Stimulated activated CD8-positive, alpha-beta memory T cell treated with anti-CD3 and anti-CD28 coated beads, Interleukin-7, amount 100 ng/mL, for 4 hours (primary cell): ENCODE measurements at regions not wholly inside any gene's neighbourhood (a gene's known extent, or its start where the extent isn't known, plus 50 kb on each side); places are given as distances from the start of the nearest gene placed in this dataset.

Experiments used
- DNase-seq, 2 donors: peaks; one replicate each; pipeline ENCODE4 v3.0.0-alpha.2; 2020; ENCODE audit warnings: low read depth in 2 of 2

DNA sequence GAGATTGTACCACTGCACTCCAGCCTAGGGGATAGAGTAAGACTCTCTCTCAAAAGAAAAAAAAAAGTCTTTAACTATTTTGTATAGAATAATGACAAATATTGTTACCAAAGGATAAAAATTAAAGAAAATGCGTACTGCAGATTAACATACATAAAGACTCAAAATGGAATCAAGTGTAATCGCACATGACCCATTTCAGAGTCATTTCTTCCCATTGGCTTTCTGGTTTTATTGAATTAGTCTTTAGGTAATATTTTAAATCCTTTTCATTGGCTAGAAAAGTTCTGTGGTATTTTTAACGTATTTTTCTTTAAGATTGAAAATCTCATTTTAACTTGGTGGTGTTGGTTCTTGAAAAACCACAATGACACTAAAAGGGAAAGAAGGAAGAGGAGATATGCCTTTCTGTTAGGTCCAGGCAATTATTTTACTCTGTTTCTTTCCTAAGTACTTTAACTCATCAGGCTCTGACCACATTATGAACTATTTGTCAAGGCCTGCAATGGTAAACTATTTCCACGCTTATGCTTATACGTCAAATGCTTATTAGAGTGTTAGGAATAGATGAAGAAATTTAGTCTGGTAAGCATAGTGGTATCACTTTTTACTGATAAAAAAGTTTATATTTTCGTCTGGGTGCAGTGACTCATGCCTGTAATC lies 52.3 kb downstream of the PLEKHG1 start:
- no peak for DNase-seq

DNA sequence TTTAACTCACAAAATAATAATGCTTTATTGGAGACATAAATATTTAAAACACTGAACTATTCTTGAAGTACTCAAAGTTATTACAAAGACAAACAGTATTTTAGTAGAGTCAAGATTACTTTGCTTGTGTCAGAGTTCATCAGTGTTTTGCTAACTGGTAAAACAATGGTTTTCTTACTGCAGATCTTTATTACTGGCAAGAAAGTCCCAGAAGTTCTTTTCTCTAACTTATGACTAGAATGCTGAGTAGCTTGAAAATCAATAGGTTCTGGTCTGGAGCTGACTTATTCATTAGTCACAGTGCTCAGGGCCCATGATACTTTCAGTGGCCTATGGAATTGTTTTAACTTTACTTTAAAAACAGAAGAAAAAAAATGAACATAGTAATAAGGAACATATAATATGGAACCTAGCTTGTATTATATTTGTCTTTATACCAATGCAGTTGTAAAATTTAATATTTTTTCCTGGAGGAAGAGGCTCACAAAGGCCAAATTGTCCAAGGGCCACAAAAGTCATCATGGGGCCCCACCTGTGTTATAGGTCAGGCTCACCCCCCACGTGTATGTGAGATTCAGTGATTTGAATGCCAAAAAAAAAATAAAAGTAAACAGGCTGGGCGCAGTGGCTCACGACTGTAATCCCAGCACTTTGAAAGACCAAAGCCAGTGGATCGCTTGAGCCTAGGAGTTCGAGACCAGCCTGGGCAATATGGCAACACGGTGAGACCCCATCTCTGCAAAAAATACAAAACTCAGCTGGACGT lies 53.3 kb downstream of the PLEKHG1 start:
- DNase-seq, result no peak

DNA sequence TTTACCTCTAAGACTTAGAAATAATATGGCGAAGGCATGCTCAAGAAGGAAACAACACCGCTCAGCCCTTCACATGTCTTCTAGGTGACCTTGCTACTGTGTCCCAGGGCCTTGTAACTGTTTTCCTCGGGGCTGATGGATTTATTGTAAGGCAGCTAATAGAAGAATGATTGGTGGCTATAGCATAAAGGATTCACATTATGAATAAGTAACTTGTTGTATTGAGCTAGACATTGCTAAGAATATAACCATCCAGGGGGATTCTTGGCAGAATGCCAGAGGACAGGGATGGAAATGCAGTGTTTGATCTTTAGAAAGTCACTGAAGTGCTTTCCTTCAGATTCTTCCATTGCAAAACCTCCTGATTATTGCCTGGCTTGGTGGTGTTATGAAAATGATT lies 54.9 kb downstream of the PLEKHG1 start:
- no peak for DNase-seq

DNA sequence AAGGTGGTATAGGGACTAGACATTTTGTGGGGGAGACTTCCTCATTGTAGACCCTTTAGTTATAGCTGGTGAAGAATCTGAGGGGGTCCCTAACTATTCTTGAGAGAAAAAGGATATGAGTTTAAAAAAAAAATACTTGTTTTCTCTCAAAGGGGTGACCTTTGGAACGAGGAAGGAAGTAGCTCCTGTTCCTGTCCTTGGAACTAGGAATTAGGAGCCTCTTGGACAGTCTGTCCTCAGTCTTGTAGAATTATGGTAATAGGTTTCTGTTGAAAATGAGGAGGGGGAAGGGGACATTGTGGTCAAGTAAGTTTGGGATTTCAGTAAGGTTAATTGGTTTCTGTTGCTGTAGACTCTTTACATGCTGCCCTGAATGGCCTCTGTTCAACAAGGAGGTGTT lies 56.5 kb downstream of the PLEKHG1 start:
- no peak for DNase-seq

DNA sequence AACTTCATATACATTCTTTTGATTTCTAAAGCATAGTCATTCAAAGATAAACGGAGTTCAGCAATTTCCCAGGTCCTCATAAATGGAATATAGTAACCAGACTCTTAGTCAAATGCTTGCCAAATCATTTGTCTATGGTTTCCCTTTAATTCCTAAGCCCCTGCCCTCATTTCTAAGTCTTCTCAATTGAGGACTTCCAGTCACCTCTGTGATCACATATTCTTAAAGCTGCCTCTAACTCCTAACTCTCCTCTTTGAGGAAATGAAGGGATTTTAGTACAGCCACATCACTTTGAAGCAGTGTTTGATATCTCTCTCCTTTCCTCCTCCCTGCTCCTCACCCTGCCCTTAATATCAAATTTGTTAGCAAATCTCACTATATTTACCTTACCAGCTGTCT lies 58.7 kb downstream of the PLEKHG1 start:
- DNase-seq, result no peak

DNA sequence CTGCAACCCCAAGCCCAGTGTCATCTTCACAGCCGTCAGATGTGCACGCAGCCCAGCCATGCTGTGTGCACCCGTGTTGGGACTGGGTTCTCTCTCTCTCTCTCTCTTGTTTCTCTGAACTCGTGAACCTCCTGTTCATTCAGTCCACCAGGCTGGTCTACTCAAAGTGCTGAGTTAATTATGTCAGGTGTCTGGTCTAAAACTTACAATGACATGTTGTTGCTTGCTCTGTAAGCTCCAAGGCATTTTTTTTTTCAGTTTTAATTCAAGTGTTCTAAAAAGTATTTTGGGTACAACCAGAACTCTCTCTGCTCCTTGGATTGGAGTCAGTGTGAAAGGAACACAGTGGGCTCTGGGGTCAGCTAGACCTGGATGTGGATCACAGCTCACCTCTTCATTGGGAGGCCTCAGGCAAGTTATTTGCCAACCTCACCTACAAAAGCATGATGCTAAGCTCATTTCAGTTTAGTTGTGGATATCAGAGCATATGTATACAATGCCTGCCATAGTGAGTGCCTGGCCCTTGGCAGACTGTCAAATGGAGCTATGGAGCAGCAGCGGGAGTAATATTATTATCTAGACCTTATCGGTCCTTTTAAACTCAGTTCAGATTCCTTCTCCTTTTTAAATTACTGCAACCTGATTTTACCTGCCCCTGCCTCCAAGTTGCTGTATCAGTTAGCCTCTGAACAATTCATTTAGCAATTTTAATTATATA lies 59.5 kb downstream of the PLEKHG1 start:
- DNase-seq, result no peak

DNA sequence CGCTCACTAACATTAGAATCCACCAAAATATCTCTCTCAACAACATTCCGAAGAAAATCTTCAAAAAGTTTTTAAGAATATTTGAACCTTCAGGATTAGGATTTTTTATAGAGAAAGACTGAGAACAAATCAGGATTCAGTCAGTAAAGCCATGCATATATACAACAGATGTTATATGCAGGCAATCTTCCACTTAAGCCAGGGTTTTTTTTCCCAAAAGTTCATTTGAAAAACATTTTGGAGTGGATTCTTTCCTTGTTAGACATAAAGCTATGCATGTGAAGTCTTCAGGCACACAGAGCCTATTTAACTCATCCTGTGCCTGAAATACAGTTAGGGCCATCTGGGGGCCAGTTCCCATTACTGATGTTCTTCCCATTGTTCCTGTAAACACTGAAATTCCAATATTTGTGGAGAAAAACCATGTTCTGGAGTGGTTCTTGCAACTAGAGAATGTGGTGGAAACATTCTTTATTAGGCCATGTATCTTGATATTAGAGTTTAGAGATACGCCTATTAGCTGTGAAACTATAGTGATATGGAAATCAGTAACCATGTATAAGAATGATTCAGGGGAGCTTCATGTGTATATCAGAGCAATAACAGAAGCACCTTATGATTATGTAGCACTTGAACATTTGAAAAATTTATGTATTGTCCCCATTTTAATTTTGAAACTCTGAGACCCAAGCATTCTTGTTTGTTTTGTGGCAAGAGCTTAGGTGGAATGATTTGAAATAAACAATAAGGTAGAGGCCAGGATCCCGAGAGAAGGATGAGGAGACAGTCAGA lies 61.7 kb downstream of the PLEKHG1 start:
- DNase-seq, result no peak

DNA sequence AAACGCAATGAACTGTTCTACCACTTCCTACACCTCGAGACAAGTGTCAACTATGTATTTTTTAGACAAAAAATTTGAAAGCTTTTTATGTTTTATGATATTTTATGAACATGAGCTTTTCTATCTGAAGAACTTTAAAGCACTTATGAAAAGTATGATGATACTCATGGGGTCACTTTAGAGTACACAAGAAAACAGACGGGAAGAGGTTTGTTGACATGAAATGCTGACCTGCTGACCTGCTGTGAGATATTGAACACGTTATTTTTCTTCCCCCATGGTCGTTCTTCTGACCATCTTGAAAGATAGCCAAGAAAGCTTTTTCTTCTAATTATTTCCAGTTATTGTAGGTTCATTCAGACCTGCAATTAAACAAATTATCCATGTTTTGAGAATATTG lies 63.1 kb downstream of the PLEKHG1 start:
- DNase-seq, result no peak

DNA sequence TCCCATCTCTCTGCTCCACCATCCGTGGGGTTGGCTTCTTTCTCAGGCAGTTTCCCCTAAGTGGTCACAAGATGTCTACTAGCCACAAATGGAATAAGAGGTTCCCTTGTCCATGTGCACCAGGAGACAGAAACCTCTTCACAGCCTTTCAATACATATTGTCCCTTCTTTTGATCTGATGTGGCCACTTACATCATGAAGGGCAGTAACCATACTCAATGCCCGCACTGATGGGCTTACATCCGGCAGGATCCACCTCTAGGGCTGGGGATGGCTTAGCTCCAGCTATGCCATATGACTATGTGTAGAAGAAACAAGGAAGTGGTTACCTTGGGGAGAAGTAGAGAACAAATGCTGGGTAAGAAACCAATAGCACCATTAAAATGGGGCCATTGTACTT lies 64.4 kb downstream of the PLEKHG1 start:
- no peak for DNase-seq

DNA sequence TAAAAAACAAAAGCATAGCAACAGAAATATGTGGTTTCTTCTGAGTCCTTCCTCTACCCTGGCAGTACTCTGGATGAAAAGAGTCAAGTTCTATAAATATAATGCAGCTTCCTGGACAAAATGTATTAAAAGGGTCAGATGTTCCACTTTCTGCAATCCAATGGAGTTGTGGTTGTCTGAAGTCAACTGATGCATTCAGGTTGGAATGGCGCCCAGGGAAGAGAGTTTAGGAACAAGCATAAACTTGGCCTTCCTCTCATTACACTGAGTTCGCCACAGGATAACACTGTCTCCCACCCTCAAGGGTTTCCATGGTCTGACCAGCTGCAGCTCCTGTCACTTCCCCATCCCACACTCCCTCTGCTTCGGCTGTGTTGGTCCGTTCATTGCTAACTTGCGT lies 66.4 kb downstream of the PLEKHG1 start:
- no peak for DNase-seq

DNA sequence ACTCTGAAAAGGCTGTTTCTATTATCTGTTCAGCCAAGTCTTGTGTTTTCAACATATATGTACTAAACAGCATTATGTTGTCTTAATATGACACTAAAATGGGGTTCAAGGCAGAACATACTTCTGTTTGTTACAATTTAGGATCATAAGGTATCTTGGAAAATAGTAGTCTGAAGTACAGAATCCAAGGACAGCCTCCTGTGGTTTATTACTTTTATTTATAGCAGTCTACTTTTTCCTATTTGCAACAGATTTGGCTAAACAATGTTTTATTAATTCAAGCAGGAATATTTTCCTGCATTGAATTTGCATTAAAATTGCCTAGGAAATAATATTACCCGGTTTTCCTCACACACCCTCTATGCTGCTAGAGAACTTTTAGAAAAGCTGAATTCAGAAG lies 67.7 kb downstream of the PLEKHG1 start:
- DNase-seq, result no peak

DNA sequence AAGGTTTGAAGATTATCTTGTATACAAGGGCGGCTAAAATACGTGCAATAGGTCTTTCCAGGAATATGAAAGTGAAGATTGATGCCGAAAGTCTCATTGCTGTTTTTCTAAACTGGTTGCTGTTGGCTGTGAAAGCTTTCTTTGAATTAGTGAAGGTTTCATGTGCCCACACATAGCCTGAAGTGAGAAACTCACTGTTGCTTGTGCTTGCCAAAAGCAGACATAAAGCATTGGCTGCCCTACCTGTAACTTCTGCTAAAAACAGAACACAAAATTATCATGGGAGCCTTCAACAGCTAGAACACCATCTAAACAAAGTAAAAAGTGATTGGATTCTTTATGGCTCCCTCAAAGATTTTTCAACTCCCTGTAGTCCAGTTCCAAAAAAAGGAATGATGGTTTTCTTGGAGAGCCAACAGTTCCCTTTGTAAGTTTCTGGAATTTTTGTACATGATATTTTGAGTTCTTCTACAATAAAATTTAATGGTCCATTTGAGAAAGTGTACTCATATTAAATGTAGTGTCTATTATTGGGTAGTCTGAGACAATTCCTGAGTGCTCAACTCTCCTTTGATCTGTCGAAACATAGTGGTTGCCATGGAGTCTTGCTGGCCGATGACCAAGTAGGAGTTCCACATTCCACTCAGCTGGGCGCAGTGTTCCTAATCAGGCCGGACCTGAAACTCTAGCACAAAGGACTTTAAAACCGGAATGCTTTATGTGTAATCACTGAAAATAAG lies 68.5 kb downstream of the PLEKHG1 start:
- DNase-seq, result no peak

DNA sequence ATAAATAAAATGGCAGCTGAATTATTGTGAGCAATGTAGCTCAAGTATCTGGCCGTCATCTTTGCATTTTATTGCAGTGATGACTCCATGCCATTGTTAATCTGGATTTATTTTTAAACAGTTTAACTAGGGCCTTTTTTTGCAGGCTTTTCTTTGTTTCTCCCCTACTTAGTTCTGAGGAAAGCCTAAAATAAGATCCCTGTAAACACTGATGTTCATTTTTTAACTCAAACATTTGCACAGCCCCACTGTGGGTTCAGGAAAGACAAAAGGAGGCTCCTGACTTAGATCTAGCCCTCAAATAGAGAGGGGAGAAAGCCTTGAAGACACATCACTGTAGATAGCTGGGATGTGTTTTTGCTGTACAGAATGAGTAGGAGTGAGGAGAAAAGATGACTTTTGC lies 69.2 kb downstream of the PLEKHG1 start:
- no peak for DNase-seq

DNA sequence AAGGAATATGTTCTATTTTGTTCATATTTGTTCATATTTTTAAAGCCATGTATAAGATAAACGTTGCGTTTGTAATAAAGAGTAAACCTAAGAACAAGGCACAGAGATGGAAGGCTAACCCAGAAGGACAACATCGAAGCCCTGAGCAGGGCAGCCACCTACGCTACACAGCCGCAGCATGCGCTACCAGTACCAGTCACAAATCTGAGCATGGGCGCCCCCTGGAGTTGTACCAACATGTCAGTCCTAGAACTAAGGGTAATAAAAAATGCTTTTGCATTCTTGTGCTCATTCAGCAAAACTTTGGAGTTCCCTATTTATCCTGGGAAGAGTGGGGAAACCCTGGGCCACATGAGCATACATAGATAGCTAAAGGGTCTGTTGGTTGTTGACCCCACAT lies 70.6 kb downstream of the PLEKHG1 start:
- no peak for DNase-seq

DNA sequence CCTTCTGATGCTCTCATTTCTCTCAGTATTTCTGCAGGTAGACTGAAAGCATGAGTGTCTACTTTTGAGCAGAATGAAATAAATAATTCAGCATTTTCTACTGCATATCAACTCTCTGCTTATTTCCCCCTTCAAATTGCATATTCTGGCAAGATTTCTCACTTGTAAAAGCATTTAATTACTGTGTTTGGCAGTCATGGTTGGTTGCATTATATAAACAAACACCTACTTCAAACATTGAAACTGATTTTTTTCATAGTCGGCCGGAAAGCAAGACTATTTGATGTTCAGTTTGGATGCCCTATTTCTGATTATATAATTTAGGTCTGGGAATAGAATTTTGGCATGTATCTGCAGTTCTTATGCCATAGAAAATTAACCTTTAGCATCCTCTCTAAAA lies 73.1 kb downstream of the PLEKHG1 start:
- no peak for DNase-seq

DNA sequence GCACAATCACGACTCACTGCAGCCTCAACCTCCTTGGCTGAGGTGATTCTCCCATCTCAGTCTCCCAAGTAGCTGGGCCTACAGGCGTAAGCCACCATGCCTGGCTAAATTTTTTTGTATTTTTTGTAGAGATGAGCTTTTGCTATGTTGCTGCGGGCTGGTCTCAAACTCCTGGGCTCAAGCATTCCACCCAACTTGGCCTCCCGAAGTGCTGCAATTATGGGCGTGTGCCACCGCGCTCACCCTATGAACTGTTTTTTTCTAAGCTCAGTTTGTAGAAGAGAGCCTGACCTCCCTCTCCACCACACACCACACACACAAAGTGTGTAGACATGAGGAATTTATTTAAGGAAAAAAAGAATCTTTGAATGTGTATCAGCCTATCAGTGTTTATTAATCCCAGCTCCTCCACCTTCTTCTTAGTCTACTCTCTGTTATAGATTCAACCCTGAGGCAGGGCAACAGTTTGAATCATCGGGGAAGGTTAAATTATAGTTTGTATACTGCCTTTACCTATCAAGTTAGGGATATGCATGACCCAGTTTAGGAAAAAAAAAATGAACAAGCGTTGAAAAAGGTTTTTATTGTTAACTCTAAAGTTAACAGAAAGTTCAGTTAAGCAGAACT lies 74.1 kb downstream of the PLEKHG1 start:
- no peak for DNase-seq

DNA sequence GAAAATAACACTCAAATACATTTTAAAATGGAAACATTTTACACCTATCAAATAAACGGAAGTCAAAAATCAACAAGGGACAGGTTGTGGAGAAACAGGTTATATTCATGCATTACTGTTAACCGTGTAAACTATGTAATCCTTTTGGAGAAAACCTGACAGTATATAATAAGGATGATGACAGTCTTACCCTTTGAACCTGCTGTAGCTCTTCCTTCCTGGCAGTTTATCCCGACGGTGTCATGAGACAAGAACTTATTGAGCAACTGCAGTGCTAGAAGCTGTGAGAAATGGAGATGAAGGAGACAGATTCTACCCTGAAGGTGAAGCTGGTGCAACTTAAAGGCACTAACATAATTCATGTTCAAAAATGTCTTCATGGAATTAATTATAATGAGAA lies 76.7 kb downstream of the PLEKHG1 start:
- no peak for DNase-seq

DNA sequence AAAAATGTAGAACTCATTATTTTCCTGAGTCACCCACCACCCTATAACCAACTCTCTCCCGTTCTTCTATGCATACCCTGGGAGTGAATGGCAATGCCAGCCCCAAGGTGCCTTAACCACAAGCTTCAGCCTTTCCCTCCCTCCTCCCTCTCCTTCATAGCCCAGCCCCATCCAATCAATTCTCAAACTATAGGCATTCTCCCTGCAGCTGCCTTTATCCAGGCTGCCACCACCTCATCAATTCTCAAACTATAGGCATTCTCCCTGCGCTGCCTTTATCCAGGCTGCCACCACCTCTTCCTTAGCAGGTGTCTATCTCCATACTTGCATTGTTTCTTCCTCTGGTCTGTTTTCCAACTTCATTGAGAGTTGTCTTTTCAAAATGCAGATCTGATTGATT lies 77.1 kb downstream of the PLEKHG1 start:
- no peak for DNase-seq

DNA sequence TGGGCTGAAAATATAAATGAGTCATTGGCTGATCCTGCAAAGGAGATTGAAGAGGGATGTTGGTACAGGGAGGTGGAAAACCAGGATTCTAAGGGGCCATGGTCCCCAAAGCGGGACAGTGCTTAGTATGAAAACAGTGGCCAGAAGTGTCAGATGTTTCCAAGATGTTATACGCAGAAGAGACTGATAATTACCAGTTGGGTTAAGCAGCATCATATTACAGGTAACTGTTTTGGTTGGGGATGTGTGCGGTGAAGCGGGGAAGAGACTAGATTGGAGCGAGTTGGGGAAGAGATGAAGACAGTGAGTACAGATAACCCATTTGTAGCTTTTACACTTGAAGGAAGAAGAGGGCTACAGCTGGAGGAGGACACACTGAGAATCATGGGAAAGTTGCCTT lies 80.8 kb downstream of the PLEKHG1 start:
- no peak for DNase-seq

DNA sequence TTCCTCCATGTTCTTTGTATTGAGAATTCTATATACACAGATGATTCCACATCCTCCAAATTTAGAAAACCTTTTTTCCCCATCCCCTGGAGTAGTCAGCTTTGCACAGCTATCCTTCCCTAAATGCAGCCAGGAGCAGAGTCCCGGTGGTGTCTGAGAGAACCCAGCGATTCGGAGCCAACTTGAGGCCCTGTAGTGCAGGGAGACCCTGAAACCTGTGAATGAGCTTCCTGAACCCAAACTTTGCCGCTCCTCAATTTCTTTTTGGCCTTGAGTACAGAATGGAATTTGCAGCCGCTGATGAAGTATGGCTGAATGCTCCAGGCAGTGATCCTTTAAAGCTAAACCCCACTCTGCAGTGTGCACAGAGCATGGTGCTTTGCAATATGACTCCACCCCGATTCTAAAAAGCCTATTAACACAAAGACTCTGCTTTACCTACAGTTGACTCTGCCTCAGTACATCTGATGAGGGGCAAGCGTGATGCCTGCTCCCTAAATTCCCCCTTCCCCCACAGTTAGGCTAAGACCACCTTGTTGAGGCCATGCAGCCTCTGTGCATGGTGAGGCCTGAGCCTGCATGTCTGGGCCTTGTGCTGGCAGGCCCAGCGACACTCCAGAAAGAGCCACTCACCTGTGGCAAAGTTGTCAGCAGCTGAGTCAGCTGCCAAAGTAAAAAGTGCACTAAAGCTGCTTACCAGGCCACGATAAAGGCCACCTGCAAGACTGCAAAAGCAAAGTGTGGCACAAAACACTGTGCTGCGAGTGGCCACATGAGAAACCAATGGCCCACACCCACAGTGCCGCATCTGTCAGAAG lies 82.1 kb downstream of the PLEKHG1 start:
- DNase-seq, result no peak
